ENCODE measurements at regions not wholly inside any gene's neighbourhood (a gene's known extent, or its start where the extent isn't known, plus 50 kb on each side); places are given as distances from the start of the nearest gene placed in this dataset.
"Not testable (repeated sequence)": the region's sequence is repeated elsewhere in the genome, so short reads cannot be mapped to it uniquely, and the experiment has no call there.

DNA sequence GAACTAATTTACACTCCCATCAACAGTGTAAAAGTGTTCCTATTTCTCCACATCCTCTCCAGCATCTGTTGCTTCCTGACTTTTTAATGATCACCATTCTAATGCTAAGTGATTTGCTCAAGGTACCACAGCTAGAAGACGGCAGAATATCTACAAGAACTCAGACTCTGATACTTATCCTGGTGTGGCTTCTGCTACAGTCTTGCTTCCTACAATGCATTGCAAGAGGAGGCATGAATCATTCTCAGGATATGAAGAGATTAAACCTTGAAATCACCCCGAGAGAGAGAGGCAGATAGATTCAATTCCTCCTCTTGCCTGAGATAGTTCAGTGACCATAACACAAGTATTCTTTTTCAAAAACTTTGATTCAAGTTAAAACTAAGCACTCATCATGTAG is 306.4 kb downstream of the TBC1D4 start:
- DNase-seq = no peak

DNA sequence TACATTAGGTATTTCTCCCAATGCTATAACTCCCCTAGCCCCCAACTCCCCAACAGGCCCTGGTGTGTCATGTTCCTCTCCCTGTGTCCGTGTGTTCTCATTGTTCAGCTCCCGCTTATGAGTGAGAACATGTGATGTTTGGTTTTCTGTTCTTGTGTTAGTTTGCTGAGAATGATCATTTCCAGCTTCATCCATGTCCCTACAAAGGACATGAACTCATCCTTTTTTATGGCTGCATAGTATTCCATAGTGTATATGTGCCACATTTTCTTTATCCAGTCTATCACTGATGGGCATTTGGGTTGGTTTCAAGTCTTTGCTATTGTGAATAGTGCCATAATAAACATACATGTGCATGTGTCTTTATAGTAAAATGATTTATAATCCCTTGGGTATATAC is 306.9 kb downstream of the TBC1D4 start:
- DNase-seq = not testable (repeated sequence)

DNA sequence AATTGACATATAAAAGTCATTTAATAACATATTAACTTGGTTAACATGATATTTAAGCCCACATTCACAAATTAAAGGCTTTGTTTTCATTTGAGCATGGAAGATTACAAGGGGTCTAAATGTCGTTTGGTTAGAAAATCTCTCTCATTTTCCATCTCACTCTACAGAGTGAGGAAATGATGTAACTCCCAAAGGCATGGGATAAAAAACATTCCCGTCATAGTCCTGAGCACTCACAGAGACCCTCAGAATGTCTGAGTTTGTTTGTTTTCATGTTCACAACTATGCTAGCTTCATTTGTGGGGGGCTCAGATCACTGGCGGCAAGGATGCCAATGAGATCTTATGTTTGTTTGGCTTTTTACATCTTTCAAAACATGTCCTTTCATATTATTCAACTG is 307.5 kb downstream of the TBC1D4 start:
- no peak for DNase-seq

DNA sequence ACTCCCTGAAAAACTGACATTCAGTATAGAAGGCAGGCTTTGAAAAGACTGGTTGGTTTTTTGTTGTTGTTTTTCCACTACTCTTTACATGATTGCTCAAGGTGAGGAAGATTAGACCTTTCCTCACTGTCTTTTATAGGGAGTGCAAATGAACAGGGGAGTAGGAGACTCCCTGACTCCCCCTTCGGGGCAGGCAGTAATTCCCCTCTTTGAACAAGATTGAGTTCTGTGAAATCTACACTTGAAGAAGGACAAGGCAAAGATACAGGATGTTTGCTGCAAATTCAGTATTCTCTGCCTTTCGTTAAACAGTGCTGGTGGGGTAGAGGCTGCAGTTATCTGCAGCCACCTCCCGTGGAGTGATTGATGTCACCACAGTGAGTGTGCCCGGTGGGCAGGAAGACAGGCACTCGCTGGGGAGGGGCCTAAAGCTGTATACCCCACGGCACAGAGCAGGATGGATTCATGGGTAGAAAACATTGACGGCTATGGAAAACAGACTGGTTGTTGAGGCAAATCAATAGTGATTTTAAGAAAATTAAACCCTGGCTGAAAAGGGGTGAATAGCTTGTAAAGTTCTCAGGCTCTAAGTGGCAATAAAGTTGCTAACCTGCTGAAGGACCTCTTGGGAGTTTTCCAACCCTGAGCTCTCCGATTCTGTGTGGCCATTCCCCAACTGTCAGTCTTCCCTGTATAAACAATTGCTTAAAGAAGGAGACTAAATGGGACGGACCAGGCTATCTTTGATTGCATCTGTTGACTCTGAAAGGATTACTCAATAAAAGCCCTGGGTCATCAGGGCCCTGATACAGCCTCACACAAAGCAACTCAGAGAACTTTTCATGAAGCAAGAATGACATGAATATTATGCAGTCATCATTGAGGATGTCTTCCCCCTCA is 308.3 kb downstream of the TBC1D4 start:
- no peak for DNase-seq

DNA sequence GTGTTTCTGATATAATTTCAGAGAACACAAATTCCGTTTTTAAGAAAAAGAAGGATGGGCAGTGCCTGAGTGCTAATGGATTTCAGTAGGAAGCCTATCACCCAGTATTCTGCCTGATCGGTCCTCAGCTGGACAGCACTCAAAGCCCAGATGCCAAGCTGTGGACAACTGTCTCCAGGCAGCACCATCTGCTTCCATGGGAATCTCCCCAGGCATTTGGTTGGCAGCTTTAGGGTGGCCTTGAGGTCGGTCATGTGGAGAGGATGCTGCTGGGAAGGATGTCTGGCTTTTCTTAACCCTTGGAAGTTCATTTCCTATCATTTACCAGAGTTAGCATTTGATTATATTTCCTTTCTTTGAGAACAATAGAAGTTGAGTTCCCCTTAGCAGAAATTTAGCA is 311.7 kb downstream of the TBC1D4 start:
- DNase-seq = peak in 1 of 2 experiments; percentile 5

DNA sequence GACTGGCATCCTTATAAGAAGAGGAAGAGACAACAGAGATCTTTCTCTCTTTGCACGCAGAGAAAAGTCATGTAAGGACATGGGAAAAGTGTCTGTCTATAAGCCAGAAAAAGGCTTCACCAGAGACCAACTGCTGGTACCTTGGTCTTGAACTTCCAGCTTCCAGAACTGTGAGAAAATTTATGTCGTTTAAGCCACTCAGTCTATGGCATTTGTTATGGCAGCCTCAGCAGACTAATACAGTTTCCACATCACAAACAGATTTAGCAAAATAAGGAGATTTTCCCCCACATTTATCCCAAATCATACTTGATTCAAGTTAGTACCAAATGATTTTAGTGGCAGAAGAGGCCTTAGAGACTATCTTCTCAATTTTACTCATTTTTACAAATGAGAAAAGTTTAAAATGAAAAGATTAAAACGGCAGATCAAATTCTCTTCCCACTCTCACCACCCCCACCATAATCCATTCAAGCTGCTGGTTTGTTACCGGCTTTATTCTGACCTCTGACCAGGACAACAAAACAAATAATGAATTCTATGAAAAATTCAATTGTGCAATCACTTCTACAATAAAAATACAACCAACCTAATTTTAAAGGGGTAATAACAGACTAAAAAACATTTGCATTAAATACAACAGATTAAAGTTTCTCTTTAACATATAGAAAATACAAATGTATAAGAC is 316.3 kb downstream of the TBC1D4 start:
- no peak for DNase-seq

DNA sequence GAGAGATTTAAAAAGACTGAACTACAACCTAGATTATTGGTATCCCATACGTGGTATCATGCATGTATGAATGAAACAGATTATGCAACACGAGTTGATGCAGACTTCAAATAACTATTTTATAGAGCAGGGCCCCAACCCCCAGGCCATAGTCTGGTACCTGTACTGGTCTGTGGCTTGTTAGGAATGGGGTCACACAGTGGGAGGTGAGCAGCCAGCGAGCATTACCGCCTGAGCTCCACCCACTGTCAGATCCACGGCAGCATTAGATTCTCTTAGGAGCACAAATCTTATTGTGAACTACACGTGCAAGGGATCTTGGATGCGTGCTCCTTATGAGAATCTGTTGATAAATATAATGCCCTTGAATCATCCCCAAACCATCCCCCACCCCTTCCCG is 320.2 kb downstream of the TBC1D4 start:
- no peak for DNase-seq

DNA sequence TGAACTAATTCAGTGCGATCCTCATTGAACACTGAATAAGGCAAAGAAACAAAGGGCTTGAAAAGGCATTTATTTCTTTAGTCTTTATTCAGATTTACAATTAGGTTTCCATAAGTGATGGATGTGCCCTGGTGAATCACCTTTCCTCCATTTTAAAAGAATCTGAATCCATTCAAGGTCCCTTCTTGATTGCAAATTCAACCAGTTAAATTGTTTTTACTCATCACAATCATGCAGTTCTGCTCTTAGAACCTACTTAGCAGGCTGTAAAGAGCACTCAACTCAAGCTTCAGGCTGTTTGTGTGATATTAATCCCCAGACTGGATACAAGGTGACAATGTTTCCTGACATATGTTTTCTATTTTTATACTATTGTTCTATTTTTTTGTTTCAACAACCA is 321.0 kb downstream of the TBC1D4 start:
- DNase-seq = peak; percentile 18 to 75

DNA sequence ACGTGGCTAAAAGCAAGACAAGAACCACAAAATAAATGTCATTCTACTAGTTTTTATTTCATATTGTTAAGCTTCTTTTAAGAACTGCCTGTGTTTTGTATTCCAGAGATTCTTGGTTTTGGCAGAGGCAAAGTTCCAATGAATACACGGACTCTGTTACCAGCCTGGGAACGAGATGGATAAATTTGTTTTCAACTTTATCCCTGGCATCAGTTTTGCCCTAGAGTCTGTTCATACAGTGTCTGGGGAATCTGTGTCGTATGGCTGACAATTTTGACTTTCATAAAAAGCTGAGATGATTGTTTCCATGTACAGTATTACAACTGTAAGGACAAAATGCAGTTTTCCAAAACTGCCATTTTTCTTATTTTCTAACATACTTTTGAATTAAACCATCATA is 327.6 kb downstream of the TBC1D4 start:
- no peak for DNase-seq

DNA sequence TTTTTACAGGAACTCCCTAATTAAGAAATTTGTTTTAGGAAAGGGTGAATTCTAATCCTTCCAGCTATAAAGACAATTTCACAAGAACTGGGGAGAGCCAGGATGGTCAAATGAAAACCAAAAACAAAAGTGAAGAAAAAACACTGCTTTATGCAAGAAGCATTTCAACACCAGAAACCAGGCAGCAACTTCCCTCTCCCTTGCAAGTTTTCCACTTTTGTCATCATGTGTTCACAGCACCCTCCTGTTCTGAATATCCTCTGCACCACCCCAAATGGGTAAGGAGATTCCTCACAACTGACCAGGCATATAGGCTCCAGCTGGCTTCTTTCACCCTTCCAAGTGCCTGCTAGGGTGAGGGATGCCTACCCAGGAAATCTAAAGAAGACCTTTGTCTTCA is 328.1 kb downstream of the TBC1D4 start:
- DNase-seq = no peak

DNA sequence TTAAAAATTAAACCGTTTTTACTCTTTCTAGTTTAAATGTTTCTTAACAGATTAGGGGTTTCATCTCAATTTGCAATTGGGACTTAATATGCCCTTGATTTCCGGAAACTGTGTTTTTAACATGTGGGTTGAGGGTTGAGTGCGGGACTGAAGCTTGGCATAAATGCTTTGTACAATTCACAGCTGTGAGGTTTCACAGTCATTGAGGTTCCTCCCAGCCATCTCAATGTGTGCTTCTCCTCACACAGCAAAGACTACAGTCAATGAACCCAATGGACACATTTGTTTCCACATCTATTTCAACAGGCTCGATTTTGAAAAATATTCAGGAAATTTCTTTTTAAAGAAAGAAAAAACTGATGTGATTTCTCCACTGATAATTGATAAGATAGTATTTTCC is 328.6 kb downstream of the TBC1D4 start:
- no peak for DNase-seq

DNA sequence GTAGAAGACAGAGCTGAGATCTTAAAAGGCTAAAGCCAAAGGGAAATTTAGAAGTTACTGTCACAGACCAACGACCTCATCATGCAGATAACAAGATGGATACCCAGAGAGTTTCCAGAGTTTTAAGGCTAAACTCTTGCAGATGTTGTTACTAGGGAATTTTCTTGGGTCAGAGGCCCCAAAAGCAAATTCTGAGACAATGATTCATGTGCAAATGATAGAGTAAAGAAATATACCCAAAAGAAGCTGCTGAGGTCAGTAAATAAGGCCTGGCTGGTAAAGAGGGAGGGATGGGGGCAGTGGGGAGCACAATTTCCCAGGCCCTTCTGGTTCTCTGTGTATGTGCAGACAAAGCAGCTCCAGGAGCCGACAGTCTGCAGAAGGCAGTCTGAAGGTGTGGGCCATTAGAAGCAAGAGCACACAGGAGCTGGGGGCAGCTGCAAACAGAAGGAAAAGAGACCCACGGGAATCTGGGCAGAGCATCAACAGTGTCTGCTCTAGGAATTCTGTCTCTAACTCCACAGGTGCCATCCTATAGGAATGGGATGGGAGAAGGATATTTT is 330.8 kb downstream of the TBC1D4 start:
- DNase-seq = no peak

DNA sequence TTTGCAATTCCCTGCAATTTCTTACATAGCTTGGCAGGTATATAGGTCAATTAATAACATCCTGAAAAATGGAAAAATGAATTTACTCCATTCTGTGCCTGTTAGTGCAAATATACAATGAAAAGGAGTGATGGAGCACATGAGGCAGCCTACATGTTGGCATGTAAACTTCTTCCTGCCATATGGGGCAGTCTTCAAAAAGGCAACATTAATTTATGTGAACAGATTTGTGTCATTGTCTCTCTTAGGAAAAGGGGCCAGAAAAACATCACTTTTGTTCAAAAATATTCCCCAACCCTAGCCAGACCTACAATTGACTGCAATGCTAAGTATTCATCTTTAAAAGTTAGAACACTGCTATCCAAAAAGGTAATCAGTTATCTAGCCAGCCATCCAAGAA is 332.2 kb downstream of the TBC1D4 start:
- DNase-seq = no peak

DNA sequence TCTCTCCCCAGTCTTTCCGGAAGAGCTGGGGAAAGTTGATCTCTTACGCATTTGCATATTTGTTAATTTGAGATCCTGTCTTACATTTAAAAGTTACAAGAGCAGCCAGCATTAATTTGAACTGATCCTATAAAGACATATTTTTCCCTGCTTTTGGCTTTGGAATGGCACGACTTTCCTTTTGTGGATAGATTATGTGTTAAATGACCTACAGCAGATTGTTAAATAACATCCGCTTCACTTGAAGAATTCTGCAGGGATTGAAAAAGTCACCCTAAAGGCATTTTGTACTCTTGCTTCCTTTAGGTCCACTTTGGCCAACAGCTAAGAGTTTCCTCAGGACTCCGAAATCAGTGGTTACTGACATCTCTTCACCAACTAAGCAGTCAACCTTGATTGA is 334.0 kb downstream of the TBC1D4 start:
- no peak for DNase-seq

DNA sequence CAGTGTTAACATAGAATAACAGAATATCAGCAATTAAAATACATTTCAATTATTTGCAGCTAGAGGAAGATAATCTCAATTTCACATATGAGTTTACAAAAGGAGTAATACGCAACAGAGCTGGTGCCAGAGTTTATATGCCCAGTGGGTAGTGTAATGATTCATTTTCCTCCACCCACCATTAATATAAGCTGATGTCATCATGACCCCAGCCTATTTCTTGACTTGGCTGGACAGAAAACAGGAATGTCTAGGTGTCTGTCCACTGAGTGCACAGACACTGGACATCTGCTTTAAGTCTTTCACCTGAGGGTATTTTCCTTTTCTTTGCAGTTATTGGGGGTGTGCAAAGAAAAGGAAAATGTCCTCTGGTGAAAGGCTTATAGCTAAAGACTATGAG is 335.5 kb downstream of the TBC1D4 start:
- DNase-seq = no peak

DNA sequence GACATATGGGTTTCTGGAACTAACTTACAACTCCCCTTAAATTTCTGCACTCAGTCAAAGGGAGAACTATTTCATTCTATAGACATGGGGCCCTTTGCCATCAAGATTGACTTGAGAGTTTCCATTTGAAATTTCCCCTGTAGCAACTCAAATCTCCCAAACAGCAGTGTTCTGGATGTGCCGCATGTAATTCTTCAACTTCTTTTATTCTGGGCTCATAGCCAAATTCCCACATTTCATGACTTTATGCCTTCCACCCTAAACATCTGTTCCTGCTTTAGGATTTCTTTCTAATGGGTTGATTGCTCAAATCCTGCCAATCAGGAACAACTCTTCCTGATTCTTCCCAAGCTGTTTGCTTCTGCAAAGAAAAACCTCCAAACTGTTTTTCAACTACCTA is 336.0 kb downstream of the TBC1D4 start:
- peak in 1 of 2 experiments; percentile 16 for DNase-seq

DNA sequence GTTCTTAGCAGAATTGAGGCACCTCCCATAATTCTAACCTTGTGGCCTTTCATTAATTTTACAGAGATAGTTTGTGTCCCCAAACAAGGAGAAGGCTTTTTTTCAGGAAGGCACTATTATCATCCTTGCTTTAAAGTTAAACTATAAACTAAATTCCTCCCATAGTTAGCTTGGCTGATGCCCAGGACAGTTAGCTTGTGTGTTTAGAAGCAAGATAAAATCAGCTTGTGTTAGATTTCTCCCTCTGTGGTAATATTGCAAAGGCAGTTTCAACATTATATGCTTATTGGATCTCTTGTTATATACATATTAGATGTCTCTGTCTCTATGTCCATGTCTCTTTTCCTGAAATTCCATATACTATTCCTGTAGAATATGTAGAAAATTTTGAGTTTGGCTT is 342.7 kb downstream of the TBC1D4 start:
- DNase-seq = no peak

DNA sequence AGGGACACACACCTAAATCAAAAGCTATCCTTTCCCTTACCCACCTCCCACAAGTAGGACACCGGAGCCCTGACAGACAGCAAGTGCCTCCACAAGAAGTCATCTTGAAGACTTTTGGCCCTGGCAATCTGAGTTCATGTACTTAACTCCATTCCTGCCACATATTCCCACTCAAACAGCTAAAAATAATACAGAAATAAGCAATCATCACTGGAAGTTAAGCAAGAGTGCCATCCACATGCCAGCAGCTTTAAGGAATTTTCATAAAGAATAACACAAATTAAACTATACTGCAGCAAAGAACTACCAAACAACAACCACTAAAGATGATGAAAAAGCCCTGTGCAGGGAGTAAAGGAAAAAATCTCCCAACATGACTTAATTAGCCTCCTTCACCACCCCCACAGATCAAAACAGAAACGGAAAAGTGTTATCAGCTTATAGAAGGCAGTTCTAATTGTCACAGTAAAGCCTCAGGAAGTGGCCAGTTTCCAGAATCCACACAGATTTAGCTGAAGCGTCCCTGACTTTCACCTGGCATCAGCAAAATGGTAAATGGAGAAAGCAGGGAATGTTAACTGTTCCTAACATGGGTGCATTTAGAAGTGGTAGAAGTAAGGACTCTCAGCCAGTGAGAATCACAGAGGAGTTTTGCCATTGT is 343.9 kb downstream of the TBC1D4 start:
- DNase-seq = no peak

DNA sequence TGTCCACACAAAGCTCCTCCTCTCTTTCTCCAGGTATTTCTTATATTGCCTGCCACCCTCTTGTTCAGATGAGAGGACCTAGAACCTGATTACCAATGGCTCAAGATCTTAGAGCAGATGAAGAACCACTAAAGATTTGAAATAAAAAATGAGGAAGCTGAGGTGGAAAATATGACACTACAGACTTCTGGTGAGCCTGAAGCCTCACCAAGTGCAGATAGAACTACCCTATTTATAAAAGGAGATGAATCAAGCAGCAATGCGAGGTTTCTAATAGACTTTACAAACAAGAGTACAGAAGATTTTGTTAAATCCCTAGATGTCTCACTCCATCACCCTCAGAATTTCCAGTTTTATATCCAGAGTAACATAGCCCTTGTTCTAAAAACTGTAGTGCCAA is 345.8 kb downstream of the TBC1D4 start:
- no peak for DNase-seq

DNA sequence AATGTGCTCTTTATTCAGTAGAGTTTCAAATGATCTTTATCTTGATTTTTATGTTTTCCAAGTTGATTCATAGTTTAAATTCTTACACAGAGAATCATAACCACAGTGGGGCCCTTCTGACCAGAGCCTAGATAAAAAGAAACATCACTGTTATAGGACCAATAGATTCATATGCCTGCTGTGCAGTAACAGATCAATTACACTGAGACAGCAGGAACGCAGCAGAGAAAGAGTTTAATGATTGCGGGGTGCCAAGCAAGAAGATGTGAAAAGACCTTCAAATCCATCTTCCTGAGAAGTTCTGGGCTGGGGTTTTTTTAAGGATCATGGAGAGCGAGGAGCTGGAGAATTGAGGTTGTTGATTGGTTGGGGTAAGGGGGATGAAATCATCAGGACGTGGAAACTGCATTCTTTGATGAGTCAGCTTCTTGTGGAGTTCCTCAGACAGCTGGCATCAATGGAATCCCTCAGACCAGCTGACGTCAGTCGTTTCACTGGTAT is 346.6 kb downstream of the TBC1D4 start:
- DNase-seq = no peak

DNA sequence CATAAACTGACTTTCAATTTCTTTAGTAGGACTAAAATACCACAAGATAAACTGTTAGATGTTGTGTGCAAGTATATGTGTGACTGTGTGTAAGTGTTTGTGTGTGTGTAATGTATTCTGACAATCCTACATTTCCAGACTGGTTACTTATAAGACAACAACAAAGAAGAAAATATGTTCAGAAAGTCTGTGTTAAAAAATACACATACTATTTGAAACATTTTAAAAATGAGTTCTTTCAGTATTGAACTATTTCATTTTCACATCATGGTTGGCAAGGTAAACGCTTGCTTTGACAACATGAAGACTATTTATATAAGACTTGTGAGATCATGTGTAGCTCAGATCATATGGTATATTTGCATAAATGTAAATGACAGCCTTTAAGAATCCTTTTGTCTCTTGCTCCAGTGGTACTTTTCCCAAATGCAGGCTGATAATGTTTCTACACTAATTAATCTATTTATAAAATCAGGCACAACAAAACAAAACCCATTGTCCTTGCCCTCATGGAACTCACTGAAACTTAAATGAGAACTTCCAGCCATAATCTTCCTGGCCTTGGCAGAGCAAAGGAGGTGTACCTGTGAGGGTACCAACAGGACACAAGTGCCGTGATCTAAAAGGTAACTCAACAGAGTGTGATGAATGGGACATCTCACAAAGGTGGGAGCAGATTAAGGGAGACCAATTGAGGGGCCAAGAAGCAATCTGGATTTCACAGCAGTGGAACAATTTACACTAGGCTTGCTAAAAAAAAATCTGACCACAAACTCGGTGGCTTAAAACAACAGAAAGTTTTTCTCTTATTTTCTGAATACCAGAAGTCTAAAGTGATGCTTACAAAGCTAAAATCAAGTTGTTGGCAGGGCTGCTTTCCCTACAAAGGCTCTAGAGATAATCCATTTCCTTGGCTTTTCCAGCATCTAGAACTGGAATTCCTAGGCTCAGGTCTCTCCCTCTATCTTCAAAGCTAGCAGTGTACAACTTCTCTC is 349.0 kb downstream of the TBC1D4 start:
- DNase-seq = no peak

DNA sequence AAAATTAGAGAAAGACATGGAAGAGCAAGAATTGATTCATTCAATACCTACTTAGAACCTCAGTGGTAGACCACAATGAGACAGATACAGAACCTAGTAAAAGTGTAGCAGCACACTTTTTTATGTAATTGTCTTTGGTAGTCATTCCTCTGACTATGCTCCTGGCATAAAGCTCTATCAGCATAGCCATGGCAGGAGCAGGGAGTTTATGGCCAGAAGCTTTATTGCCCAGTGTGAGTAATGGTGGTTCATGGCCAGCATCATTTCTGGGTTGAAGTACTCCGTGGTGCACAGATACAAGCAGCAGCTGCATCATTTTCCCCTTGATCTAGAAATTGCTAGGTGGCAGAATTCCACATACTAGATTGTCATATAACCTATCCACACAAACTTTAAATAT is 352.6 kb downstream of the TBC1D4 start:
- no peak for DNase-seq
